NCI-H524 treated with DMSO at 0.1 percent for 48 hours (cell line): ENCODE measurements at regions not wholly inside any gene's neighbourhood (a gene's known extent, or its start where the extent isn't known, plus 50 kb on each side); places are given as distances from the start of the nearest gene placed in this dataset.
"Not testable (repeated sequence)": the region's sequence is repeated elsewhere in the genome, so short reads cannot be mapped to it uniquely, and the experiment has no call there.

ENCODE experiments used
- DNase-seq: peaks from one replicate; lab custom pipeline; 2025; lab: John Stamatoyannopoulos, UW

DNA sequence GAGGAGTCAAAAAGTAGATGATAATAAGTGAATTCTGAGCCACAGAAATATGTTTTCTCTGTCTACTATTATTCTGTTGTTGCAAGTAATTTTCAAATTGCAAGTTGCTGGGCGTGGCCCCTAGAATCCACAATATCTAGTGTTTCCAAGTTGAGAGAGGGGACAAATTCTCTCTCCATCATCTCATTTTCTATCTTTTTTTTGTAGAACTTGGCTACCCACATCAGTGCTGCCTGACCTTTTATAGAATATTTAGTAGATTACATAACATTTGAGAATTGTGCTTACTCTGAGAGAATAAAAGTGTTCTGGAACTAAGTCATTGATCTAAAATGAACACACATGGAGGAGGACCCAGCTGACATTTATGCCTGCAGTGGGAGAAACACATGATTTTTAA is 110.9 kb upstream of the CSNK1A1L start:
- DNase-seq, result no peak

- DNase-seq, result no peak
These were observed 107.4 kb upstream of the CSNK1A1L start for GRCh38 chr13:37212826-37213225.

DNA sequence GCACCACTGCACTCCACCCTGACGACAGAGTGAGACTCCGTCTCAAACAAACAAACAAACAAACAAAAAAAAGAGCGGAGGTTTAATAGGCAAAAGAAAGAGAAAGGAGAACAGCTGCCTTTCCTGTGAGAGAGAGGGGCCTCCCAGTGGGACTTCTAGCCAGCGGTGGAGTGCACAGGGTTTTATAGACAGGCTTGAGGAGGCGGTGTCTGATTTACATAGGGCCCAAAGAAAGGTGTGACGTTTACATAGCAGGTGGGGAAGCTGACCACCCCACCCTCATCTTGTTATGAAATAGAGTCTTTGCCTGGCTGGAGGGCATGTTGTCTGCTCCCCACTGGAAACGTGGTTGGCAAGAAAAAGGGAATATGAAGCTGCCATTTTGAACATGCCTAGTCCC is 106.0 kb upstream of the CSNK1A1L start:
- no peak for DNase-seq

DNA sequence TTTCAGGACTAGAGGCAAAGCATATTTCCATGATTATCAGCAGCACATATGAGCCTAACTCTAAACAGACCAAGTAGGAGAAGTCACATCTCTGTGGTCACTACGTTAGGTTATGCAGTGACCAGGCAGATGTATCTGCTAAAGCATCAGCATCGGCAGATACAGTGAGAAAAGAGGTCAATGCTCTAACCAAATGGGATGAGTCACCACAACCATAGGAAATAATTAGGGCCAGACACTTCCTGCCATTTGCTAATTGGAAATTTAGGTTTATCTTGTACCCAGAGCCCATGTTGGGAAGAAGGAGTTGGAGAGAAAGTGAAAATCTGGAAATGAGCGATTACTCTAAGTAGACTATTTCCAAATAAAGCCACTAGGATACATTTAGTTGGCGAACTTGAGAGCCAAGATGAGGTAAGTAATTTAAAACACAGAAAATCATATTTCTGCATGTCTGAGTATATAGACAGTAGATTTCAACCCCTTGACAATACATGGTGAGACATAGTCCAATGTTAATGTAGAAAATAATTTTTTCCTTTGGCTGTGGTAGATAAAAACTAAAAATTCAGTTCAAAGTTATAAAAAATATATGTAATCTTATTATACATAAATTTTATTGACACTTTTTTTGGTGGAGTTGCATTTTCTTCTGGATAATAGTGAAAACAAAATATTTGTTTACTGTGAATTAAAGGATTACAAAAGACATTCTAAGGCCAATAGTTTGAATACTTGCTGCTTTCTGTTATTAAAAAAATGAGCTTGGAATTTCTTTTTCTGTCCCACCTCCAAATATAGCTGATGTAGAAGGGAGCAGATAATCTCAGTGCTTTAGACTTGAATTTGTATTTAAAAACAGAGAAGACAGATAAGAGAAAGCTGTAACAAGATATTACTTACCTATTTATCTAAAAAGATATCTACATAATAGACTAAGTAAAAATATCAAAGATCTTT is 104.4 kb upstream of the CSNK1A1L start:
- no peak for DNase-seq

- DNase-seq, result no peak
These were observed 102.4 kb upstream of the CSNK1A1L start for GRCh38 chr13:37207691-37208451.

DNA sequence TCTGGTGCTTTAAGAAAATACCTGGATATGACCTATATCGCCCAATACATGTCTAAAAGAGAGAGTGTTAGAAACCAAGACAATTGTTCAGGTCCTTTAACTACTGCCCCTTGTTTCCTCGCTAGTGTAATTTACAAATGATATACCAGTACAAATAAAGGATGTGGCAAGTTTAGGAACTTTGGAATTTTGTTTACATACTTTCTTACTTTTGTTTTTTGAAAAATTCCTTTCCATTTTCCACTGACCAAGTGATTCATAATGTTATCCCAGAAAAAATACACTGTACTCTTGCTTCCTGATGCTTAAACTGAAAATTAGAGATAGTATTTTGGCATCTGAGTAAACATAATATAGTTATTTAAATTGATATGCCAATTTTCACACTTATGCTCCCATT is 96.8 kb upstream of the CSNK1A1L start:
- DNase-seq, result no peak

- no peak for DNase-seq
These were observed 95.6 kb upstream of the CSNK1A1L start for GRCh38 chr13:37201081-37201480.

GRCh38 chr13:37198629-37199028 is 93.2 kb upstream of the CSNK1A1L start:
- DNase-seq, result no peak

DNA sequence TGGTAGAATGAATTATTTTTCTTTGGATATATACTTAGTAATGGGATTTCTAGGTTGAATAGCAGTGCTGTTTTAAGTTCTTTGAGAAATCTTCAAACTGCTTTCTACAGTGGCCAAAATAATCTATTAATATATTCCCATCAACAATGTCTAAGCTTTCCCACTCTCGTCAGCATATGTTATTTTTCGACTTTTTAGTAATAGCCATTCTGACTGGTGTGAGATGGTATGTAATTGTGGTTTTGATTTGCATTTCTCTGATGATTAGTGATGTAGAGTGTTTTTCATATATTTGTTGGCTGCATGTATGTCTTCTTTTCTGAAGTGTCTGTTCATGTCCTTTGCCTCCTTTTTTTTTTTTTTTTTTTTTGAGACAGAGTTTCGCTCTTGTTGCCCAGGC is 90.2 kb upstream of the CSNK1A1L start:
- DNase-seq, result no peak

GRCh38 chr13:37194428-37194861 is 89.0 kb upstream of the CSNK1A1L start:
- DNase-seq, result no peak

- DNase-seq, result no peak
These were observed 87.5 kb upstream of the CSNK1A1L start for GRCh38 chr13:37192956-37193355.

DNA sequence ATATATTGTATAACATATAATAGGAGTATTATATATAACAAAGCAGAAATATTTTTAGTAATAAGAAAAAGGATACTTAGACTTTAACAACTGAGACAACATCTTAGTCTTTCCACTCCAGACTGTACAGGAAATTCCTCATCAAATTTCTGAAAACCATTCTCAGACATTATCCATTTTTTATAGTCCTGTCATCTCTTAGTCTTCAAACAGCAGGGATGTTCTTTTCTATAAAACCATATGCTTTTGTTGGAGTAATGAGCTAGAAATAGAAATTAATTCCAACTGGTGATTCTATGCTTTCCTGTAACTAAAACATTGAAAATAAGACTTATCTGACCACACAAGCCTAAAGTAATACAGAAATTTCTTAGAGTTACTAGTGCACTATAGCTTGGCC is 82.2 kb upstream of the CSNK1A1L start:
- no peak for DNase-seq

DNA sequence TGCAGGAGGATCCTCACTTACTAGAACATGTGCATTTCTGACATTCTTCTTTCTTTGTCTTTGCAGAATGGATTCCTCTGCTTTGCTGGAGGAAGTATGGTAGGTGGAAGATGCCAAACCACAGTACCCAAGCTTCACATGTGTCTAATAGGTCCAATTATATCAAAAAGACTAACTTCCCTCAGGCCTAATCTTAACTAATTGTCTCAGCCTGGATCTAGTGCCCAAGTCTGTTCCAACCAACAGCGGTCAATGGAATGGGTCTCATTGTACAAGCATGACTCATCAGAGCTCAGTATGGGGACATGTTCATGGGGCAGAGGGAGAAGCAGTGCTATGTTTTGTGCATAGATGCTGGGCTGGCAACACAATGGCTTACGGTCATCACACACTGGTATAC is 81.6 kb upstream of the CSNK1A1L start:
- no peak for DNase-seq

DNA sequence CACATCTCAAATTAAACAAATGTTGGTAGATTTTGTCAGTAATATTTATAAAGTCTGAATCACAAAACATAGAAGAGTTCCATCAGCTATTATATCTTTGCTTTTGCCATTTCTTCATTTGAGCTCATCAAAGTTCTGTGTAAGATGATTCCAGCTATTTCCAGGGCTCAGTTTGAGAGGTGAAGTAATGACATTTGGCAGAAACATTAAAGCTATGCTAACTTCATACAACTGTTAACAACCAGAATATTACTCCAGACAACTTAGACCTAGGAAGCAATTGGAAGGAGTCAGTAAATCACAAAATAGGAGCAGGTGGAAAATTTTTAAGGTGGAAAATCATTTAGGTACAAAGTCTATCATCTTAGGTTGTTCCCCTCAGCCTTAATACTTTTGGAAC is 76.2 kb upstream of the CSNK1A1L start:
- no peak for DNase-seq

DNA sequence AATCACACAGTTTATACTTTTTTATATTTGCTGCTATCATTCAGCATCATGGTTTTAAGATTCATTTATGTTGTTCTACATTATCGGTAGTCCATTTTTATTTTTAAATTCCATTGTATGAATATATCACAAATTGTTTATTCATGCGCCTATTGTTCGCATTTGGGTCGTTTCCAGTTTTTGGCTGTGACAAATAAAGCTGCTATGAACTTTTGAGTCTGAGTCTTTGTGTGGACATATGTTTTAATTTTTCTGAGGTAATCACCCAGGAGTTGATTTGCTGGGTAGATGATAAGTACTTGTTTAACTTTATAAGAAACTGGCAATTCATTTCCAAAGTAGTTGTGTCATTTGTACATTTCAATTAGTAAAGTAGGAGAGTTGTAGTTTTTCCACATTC is 74.2 kb upstream of the CSNK1A1L start:
- DNase-seq, result no peak

GRCh38 chr13:37177125-37177524 is 71.7 kb upstream of the CSNK1A1L start:
- no peak for DNase-seq

DNA sequence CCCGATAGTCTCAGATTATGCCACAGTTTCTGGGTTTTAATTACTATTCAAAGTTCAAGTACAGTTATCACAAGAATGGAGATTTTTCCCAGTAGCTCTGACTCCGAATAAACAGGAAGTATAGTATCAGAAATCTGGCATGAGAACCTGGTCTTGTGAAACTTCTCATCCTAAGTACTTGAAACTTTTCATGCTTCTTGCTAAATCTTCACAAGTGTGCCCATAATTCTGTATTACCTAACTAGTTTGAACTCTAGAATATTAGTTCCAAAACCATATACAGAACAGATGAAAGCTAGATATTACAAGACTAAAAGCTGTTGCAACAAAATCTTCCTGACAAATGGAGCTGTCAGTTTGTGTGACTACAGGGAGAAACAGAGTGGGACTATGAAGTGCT is 70.5 kb upstream of the CSNK1A1L start:
- DNase-seq, result no peak

- DNase-seq, result no peak
These were observed 67.8 kb upstream of the CSNK1A1L start for GRCh38 chr13:37173214-37173613.

GRCh38 chr13:37172226-37172625 is 66.8 kb upstream of the CSNK1A1L start:
- not testable (repeated sequence) for DNase-seq

DNA sequence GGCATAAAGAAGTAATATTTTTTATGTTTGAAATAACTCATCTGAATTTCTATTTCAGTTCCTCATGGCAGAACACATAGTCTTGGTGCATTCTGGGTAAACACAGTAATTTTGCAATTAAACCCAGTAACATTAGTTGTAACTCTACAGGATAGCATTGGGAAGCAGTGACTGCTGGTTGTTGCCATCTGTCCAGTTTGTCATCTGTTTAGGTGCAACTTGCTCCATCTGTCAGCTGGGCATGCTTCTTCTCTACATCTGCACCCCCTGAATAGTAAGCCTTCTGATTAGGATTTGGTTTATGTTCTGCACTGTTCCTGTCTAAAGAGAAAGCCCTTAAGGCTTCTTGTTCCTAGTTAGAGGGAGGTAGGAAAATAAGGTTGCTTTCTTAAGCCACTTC is 63.5 kb upstream of the CSNK1A1L start:
- peak; percentile 88 for DNase-seq

DNA sequence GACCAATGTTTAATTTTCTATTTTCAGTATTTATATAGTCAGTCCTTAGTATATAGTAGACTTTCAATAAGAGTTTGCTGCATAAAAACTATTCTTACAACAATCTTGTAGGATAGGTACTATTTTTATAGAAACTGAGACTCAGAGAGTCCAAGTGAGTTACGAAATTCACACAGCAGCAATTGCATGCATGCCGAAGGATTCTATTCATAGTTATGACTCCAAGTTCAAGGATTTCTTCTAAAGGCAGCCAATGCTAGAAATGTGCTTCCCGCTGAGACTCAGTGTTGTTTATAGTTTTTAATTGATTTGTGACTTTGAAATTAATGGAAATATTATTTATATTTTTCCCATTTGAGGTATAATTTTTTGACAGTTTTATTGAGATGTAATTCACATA is 62.7 kb upstream of the CSNK1A1L start:
- DNase-seq, result no peak

DNA sequence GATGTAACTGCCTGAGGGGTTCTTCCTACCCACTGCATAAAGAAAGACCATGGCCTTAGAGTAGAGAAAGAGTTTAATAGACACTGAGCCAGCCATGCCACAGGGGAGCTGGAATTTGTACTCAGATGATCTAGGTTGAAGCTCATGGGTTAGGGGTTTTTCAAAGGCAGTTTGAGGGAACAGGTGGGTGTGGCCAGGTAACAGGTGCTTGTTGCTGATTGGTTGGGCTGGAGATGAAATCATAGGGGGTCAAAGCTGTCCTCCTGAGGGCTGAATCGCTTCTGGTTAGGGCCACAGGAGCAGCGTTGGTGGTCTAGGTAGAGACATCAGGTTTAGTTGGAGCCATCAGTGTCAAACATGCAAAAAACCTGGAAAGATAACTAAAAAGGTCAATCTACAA is 59.2 kb upstream of the CSNK1A1L start:
- DNase-seq, result no peak

GRCh38 chr13:37163641-37164265 is 58.3 kb upstream of the CSNK1A1L start:
- no peak for DNase-seq
